Thyroid gland (tissue), 4 donors: ENCODE measurements at regions not wholly inside any gene's neighbourhood (a gene's known extent, or its start where the extent isn't known, plus 50 kb on each side); places are given as distances from the start of the nearest gene placed in this dataset.

Source experiments
- POLR2A ChIP-seq, 2 donors: fragments of 450-650 bp; IDR thresholded peaks; one replicate each; pipeline ENCODE4 v1.6.1; 2017; ENCODE audit warnings: antibody characterized with exemption in 2 of 2, mild to moderate bottlenecking in 2 of 2, moderate library complexity in 1 of 2
- TF ChIP-seq, protein P1 (sequence below), 6 experiments: fragments of 200-600 bp in 3 of 6; fragments of 450-650 bp in 3 of 6; sonication (generic) in 3 of 6; IDR thresholded peaks; one replicate each; pipeline ENCODE4 v1.5.1; 2016 to 2019; ENCODE audit warnings: antibody characterized with exemption in 6 of 6, mild to moderate bottlenecking in 2 of 6, inconsistent platforms in 1 of 6, moderate library complexity in 1 of 6

DNA sequence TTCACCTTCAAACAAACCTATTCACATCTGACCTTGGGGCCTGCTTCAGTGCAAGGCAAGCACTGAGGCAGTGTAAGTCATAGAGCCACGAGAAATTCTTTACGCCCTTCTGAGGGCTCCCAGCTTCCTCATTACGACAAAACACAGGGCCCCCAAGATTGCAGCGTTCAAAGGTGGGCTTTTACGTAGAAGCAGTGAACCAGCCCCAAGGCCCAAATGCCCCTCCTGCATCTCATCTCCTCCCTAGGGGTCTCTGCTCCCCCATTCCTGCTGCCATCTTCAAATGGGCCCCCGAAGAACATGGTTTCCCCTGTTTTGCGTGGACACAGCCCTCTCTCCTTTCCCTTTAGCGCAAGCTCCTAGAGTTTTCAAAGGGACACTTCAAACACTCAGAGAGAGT is 285.1 kb downstream of the MEX3B start:
- TF ChIP-seq, protein P1, sequence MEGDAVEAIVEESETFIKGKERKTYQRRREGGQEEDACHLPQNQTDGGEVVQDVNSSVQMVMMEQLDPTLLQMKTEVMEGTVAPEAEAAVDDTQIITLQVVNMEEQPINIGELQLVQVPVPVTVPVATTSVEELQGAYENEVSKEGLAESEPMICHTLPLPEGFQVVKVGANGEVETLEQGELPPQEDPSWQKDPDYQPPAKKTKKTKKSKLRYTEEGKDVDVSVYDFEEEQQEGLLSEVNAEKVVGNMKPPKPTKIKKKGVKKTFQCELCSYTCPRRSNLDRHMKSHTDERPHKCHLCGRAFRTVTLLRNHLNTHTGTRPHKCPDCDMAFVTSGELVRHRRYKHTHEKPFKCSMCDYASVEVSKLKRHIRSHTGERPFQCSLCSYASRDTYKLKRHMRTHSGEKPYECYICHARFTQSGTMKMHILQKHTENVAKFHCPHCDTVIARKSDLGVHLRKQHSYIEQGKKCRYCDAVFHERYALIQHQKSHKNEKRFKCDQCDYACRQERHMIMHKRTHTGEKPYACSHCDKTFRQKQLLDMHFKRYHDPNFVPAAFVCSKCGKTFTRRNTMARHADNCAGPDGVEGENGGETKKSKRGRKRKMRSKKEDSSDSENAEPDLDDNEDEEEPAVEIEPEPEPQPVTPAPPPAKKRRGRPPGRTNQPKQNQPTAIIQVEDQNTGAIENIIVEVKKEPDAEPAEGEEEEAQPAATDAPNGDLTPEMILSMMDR (IDR thresholded peaks at IDR 0.05), result no peak
- no peak for TF ChIP-seq POLR2A (IDR thresholded peaks at IDR 0.05)
